Naive thymus-derived CD4-positive, alpha-beta T cell (primary cell): ENCODE measurements at regions not wholly inside any gene's neighbourhood (a gene's known extent, or its start where the extent isn't known, plus 50 kb on each side); places are given as distances from the start of the nearest gene placed in this dataset.

Source experiments
- ATAC-seq: fragments of 150-1000 bp; cut with Tn5 transposase; 2 replicates; pipeline ENCODE4 v1.10.0; 2021; ENCODE audit warnings: mild to moderate bottlenecking, moderate library complexity
- CTCF ChIA-PET: fragments of 350-600 bp; sonication (Branson Sonifier 250); formaldehyde crosslinking; loops from one replicate; lab custom pipeline; 2021; ENCODE audit warnings: antibody characterized with exemption; lab: Charles Lee
- POLR2A ChIA-PET: fragments of 350-600 bp; sonication (Branson Sonifier 250); formaldehyde crosslinking; loops from one replicate; lab custom pipeline; 2021; ENCODE audit warnings: antibody characterized with exemption, inconsistent platforms; lab: Charles Lee
- DNase-seq, 9 donors: peaks; one replicate each; pipeline versions ENCODE4 v3.0.0 to v3.0.0-alpha.2; 2020 to 2022; ENCODE audit warnings: mixed read lengths in 1 of 9
- H3K27ac ChIP-seq: one replicate; pipeline ENCODE4 v1.7.0; 2013; ENCODE audit warnings: mild to moderate bottlenecking, low read depth, low read length, moderate library complexity
- H3K27me3 ChIP-seq, 2 donors: one replicate each; pipeline ENCODE4 v1.7.0; 2013; ENCODE audit warnings: low read length in 2 of 2, mild to moderate bottlenecking in 2 of 2, moderate library complexity in 2 of 2; ENCODE audit not compliant: control insufficient read depth in 2 of 2, insufficient read depth in 2 of 2
- H3K36me3 ChIP-seq, 3 experiments: 1 replicate in 2 of 3; 2 replicates in 1 of 3; pipeline ENCODE4 v1.7.0; 2013; ENCODE audit warnings: low read length in 3 of 3, mild to moderate bottlenecking in 3 of 3, moderate library complexity in 1 of 3; ENCODE audit not compliant: insufficient read depth in 3 of 3, control insufficient read depth in 2 of 3
- H3K4me1 ChIP-seq, 2 donors: one replicate each; pipeline ENCODE4 v1.7.0; 2013; ENCODE audit warnings: low read length in 2 of 2, mild to moderate bottlenecking in 2 of 2, moderate library complexity in 1 of 2; ENCODE audit not compliant: control insufficient read depth in 2 of 2, insufficient read depth in 2 of 2
- H3K4me3 ChIP-seq: 2 replicates; pipeline ENCODE4 v1.7.0; 2013; ENCODE audit warnings: mild to moderate bottlenecking, low read length
- H3K9me3 ChIP-seq, 3 experiments: 1 replicate in 2 of 3; 2 replicates in 1 of 3; pipeline ENCODE4 v1.7.0; 2013; ENCODE audit warnings: low read length in 3 of 3; ENCODE audit not compliant: control insufficient read depth in 2 of 3
- H3K27ac Mint-ChIP-seq, 9 donors: one replicate each; pipeline ENCODE4 v1.8.0; 2020 to 2022; ENCODE audit warnings: mixed read lengths in 9 of 9, mild to moderate bottlenecking in 8 of 9, moderate library complexity in 5 of 9, inconsistent platforms in 2 of 9
- H3K27me3 Mint-ChIP-seq, 5 donors: one replicate each; pipeline ENCODE4 v1.8.0; 2021 to 2022; ENCODE audit warnings: mixed read lengths in 5 of 5, mild to moderate bottlenecking in 1 of 5
- H3K36me3 Mint-ChIP-seq, 5 donors: one replicate each; pipeline ENCODE4 v1.8.0; 2020 to 2022; ENCODE audit warnings: mixed read lengths in 5 of 5, mild to moderate bottlenecking in 3 of 5, inconsistent platforms in 1 of 5
- H3K4me1 Mint-ChIP-seq, 7 donors: one replicate each; pipeline ENCODE4 v1.8.0; 2020 to 2022; ENCODE audit warnings: mixed read lengths in 7 of 7, mild to moderate bottlenecking in 3 of 7, inconsistent platforms in 1 of 7
- H3K4me3 Mint-ChIP-seq, 10 donors: one replicate each; pipeline ENCODE4 v1.8.0; 2020 to 2022; ENCODE audit warnings: mild to moderate bottlenecking in 10 of 10, mixed read lengths in 10 of 10, moderate library complexity in 6 of 10, inconsistent platforms in 2 of 10
- H3K9me3 Mint-ChIP-seq, 11 donors: one replicate each; pipeline ENCODE4 v1.8.0; 2020 to 2022; ENCODE audit warnings: mixed read lengths in 11 of 11, mild to moderate bottlenecking in 4 of 11, inconsistent platforms in 1 of 11, moderate library complexity in 1 of 11
- intact Hi-C, 2 donors: fragments of 100-400 bp; cut with micrococcal nuclease; formaldehyde crosslinking; loops; one replicate each; pipeline ENCODE4 v1.15.1; 2023

DNA sequence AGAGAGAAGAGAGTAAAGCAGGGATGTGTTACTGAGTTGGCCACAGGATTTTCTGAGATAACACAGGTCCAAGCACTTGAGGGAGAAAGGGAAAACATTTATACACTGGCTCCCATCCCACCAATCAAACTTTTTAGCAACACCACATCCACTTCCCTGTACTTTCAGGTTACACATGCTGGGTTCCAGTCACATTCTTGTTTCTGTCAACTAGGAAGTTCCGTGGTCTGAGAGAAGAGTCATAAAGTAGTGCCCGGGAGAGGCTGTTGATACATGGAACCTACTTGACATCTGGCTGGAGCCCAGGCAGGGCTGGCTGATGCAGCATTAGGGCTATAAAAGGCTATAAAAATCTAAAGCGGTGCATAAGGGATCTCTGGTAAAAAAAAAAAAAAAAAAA lies 473.9 kb upstream of the COX7C start:
- no peaks in the 10 kb centered on the region for H3K4me1 Mint-ChIP-seq
- no peaks in the 10 kb centered on the region for H3K27me3 ChIP-seq
- H3K36me3 Mint-ChIP-seq: no peaks in the 10 kb centered on the region
- H3K4me3 Mint-ChIP-seq: no peak overlapping the region
- no peaks in the 10 kb centered on the region for H3K4me1 ChIP-seq
- H3K36me3 ChIP-seq: no peaks in the 10 kb centered on the region
- ATAC-seq: no peak
- no peak overlapping the region for H3K27ac ChIP-seq
- peaks cover 0 to 24% (median 2%) of the 10 kb centered on the region in 11 donors for H3K9me3 Mint-ChIP-seq
- ChIA-PET CTCF (no interaction called here), POLR2A (no interaction called here)
- DNase-seq: no peak
- H3K27ac Mint-ChIP-seq: no peak overlapping the region
- no peaks in the 10 kb centered on the region for H3K27me3 Mint-ChIP-seq
- H3K9me3 ChIP-seq: no peaks in the 10 kb centered on the region
- intact Hi-C loops: no loop called here
- no peak overlapping the region for H3K4me3 ChIP-seq

DNA sequence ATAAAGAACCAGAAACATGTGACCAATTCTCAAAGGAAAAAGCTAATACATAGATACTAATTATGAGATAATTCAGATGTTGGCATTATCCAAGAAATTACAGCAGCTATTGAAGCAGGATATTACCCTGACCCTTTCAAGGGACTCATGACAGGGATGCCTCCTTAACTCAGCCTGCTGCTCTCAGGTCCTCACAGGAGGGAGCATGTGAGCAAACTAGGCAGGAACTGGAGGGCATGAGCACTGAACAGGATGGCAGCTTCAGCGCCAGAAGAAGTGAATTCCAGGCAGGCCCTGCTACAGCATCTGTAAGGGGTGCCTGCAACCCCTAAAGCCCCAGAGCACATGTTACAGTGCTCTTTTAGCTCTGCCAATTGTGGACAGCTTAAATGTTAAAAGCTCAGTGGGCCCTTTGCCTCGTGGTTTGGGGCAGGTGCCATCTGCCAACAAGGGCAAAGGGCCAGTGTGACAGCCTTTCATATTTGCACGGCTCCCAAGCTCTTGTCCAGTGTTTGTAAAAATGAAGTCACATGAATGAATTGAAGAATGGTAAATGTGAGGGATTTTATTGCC lies 464.7 kb upstream of the COX7C start:
- no peak for DNase-seq
- no peaks in the 10 kb centered on the region for H3K36me3 ChIP-seq
- ATAC-seq: no peak

DNA sequence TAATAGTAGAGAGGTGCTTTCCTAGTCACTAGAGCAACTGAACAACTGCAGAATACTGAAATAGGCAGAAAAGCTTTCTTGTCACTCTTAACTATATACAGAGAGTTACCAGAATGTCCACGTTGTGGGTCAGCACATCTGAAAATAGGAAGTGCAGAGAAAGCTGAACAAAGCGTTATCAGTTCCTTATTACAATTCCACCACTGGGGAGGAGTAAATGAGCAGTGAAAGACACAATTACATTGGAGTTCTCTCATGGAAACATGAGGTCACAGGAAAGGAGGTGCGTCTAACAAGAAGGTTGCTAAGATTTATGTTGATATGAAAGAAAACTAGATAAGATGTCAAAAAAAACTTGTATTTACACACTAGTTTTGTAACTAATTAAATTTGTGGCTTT lies 461.9 kb upstream of the COX7C start:
- no peak overlapping the region for H3K4me3 Mint-ChIP-seq
- CTCF ChIA-PET: no interaction called here
- peaks cover 0 to 4% (median 0%) of the 10 kb centered on the region in 11 donors for H3K9me3 Mint-ChIP-seq
- no peak for DNase-seq
- Histone ChIP-seq H3K4me3 (no peak overlapping the region), H3K27ac (no peak overlapping the region), H3K4me1 (no peaks in the 10 kb centered on the region), H3K9me3 (no peaks in the 10 kb centered on the region), H3K36me3 (no peaks in the 10 kb centered on the region), H3K27me3 (no peaks in the 10 kb centered on the region)
- intact Hi-C loops: no loop called here
- POLR2A ChIA-PET: no interaction called here
- no peaks in the 10 kb centered on the region for H3K27me3 Mint-ChIP-seq
- no peaks in the 10 kb centered on the region for H3K4me1 Mint-ChIP-seq
- no peaks in the 10 kb centered on the region for H3K36me3 Mint-ChIP-seq
- H3K27ac Mint-ChIP-seq: no peak overlapping the region
- ATAC-seq: no peak

More for the DNA sequence above, 464.7 kb upstream of the COX7C start:
- no peaks in the 10 kb centered on the region for H3K4me1 ChIP-seq
- Mint-ChIP-seq H3K36me3 (no peaks in the 10 kb centered on the region), H3K27ac (no peak overlapping the region), H3K4me1 (no peaks in the 10 kb centered on the region), H3K9me3 (peaks cover 0 to 8% (median 0%) of the 10 kb centered on the region in 11 donors), H3K27me3 (no peaks in the 10 kb centered on the region), H3K4me3 (no peak overlapping the region)
- ChIA-PET CTCF (no interaction called here), POLR2A (no interaction called here)
- intact Hi-C loops: no loop called here
- no peaks in the 10 kb centered on the region for H3K9me3 ChIP-seq
- H3K27me3 ChIP-seq: no peaks in the 10 kb centered on the region
- H3K4me3 ChIP-seq: no peak overlapping the region
- no peak overlapping the region for H3K27ac ChIP-seq

DNA sequence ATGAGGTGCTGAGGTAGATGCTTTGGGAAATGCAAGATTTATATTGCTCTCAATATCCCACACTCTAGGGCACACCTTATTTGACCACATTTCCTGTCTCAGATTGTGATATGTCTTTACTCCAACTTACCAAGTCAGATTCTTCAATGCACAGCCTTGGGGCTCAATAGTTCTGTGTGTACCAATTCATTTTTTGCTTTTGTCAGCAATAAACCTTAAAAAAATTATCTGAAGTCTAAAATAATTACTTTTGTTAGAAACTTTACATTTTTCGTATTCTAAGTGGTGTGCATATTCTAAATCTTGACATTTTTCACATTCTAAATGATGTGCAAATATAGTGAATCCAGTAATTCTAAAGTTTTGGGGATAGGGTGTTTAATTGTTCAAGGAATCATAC lies 447.5 kb upstream of the COX7C start:
- Histone ChIP-seq H3K9me3 (no peaks in the 10 kb centered on the region), H3K27me3 (no peaks in the 10 kb centered on the region), H3K27ac (no peak overlapping the region), H3K4me3 (no peak overlapping the region), H3K4me1 (no peaks in the 10 kb centered on the region), H3K36me3 (no peaks in the 10 kb centered on the region)
- Mint-ChIP-seq H3K36me3 (no peaks in the 10 kb centered on the region), H3K27me3 (no peaks in the 10 kb centered on the region), H3K4me3 (no peak overlapping the region), H3K9me3 (peaks cover 0 to 6% (median 2%) of the 10 kb centered on the region in 11 donors), H3K27ac (no peak overlapping the region), H3K4me1 (no peaks in the 10 kb centered on the region)
- ATAC-seq (no peak), DNase-seq (no peak)
- ChIA-PET POLR2A (no interaction called here), CTCF (no interaction called here)
- intact Hi-C loops: no loop called here

DNA sequence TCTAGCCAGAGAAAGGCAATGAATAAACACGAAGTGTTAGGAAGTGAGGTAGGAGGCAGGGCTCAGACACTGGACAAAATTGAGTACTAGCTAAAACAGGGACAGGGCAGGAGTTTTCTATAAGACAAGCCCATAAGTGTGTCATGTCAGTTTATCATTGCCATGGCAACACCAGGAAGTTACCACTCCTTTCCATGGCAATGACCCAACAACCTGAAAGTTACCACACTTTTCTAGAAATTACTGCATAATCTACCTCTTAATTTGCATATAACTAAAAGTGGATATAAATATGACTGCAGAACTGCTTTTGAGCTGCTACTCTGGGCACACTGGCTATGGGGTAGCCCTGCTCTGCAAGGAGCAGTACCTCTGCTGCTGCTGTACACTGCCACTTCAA lies 442.5 kb upstream of the COX7C start:
- Histone ChIP-seq H3K9me3 (no peaks in the 10 kb centered on the region), H3K27ac (no peak overlapping the region), H3K36me3 (no peaks in the 10 kb centered on the region), H3K27me3 (no peaks in the 10 kb centered on the region), H3K4me3 (no peak overlapping the region), H3K4me1 (no peaks in the 10 kb centered on the region)
- POLR2A ChIA-PET: no interaction called here
- Mint-ChIP-seq H3K36me3 (no peaks in the 10 kb centered on the region), H3K9me3 (peaks cover 0 to 2% (median 0%) of the 10 kb centered on the region in 11 donors), H3K27me3 (no peaks in the 10 kb centered on the region), H3K4me3 (no peak overlapping the region), H3K27ac (no peak overlapping the region), H3K4me1 (no peaks in the 10 kb centered on the region)
- intact Hi-C loops: no loop called here
- CTCF ChIA-PET: no interaction called here
- DNase-seq (no peak), ATAC-seq (no peak)

DNA sequence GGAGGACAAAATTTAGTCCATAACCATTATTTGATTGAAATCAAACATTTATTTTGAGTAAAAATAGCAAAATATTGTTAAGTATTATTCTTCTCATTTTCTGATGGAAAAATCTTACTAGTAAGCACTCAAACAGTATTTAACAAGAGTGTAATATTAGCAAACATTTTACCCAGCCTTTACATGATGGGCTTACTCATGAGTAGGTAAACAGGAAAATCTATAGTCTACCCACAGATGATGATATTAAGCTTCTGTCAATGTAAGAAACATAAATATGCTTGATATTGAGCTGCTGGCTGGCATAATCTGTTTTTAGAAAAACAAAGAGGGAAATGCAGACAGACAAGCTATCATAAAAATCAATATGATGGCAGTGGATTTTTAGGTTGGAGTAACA lies 418.5 kb upstream of the COX7C start:
- H3K27ac Mint-ChIP-seq: no peak overlapping the region
- Histone ChIP-seq H3K4me3 (no peak overlapping the region), H3K27me3 (no peaks in the 10 kb centered on the region), H3K27ac (no peak overlapping the region), H3K36me3 (no peaks in the 10 kb centered on the region), H3K9me3 (no peaks in the 10 kb centered on the region), H3K4me1 (no peaks in the 10 kb centered on the region)
- ChIA-PET CTCF (interaction anchor here (0.7 kb wide), 1 partner anchor 816 kb away, joined by 4 read pairs; no protein-coding TSS in a partner anchor), POLR2A (no interaction called here)
- no peak overlapping the region for H3K4me3 Mint-ChIP-seq
- DNase-seq (no peak), ATAC-seq (no peak)
- intact Hi-C loops: no loop called here
- peaks cover 0 to 4% (median 0%) of the 10 kb centered on the region in 11 donors for H3K9me3 Mint-ChIP-seq
- no peaks in the 10 kb centered on the region for H3K36me3 Mint-ChIP-seq
- H3K27me3 Mint-ChIP-seq: no peaks in the 10 kb centered on the region
- H3K4me1 Mint-ChIP-seq: no peaks in the 10 kb centered on the region

DNA sequence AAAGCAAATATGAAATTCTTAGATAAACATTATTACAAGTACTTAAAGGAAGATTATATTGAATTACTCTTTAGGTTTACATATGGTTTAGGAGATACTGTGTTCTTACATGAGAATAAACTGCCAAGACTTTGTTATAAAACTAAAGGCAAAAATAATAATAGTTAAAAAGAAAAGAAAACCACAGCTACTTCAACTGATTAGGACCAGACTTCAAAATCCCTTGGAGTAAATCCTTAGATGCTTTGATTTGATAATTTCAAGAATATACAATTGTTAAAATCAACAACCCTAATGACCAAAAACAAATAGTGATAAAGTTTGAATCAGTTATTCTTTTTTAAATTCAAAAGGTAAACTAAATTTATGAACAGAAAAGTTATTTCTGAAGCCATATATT lies 389.6 kb upstream of the COX7C start:
- H3K4me1 Mint-ChIP-seq: no peaks in the 10 kb centered on the region
- Histone ChIP-seq H3K4me1 (no peaks in the 10 kb centered on the region), H3K4me3 (no peak overlapping the region), H3K27me3 (no peaks in the 10 kb centered on the region), H3K27ac (no peak overlapping the region), H3K36me3 (no peaks in the 10 kb centered on the region), H3K9me3 (no peaks in the 10 kb centered on the region)
- H3K27me3 Mint-ChIP-seq: no peaks in the 10 kb centered on the region
- no peak overlapping the region for H3K4me3 Mint-ChIP-seq
- CTCF ChIA-PET: no interaction called here
- POLR2A ChIA-PET: no interaction called here
- H3K9me3 Mint-ChIP-seq: peaks cover 0 to 6% (median 2%) of the 10 kb centered on the region in 11 donors
- DNase-seq (no peak), ATAC-seq (no peak)
- no peak overlapping the region for H3K27ac Mint-ChIP-seq
- H3K36me3 Mint-ChIP-seq: no peaks in the 10 kb centered on the region
- intact Hi-C loops: no loop called here
